ENCODE measurements at regions not wholly inside any gene's neighbourhood (a gene's known extent, or its start where the extent isn't known, plus 50 kb on each side); places are given as distances from the start of the nearest gene placed in this dataset.

GRCh38 chr2:65576861-65577601 lies 144.6 kb upstream of the SPRED2 start:
- TF ChIP-seq, protein P1, sequence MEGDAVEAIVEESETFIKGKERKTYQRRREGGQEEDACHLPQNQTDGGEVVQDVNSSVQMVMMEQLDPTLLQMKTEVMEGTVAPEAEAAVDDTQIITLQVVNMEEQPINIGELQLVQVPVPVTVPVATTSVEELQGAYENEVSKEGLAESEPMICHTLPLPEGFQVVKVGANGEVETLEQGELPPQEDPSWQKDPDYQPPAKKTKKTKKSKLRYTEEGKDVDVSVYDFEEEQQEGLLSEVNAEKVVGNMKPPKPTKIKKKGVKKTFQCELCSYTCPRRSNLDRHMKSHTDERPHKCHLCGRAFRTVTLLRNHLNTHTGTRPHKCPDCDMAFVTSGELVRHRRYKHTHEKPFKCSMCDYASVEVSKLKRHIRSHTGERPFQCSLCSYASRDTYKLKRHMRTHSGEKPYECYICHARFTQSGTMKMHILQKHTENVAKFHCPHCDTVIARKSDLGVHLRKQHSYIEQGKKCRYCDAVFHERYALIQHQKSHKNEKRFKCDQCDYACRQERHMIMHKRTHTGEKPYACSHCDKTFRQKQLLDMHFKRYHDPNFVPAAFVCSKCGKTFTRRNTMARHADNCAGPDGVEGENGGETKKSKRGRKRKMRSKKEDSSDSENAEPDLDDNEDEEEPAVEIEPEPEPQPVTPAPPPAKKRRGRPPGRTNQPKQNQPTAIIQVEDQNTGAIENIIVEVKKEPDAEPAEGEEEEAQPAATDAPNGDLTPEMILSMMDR (IDR thresholded peaks at IDR 0.05), result no peak
- no peak for TF ChIP-seq POLR2A (IDR thresholded peaks at IDR 0.05)
